IgD-negative memory B cell (primary cell): ENCODE measurements at regions not wholly inside any gene's neighbourhood (a gene's known extent, or its start where the extent isn't known, plus 50 kb on each side); places are given as distances from the start of the nearest gene placed in this dataset.
A peak's percentile ranks its signal among the peaks of the same experiment; 100 is the strongest.

Source experiments
- H3K27ac Mint-ChIP-seq, 3 donors: one replicate each; pipeline ENCODE4 v1.8.0; 2020 to 2022; ENCODE audit warnings: mild to moderate bottlenecking in 3 of 3, mixed read lengths in 3 of 3, moderate library complexity in 1 of 3
- H3K27me3 Mint-ChIP-seq: one replicate; pipeline ENCODE4 v1.8.0; 2021; ENCODE audit warnings: mixed read lengths
- H3K36me3 Mint-ChIP-seq: one replicate; pipeline ENCODE4 v1.8.0; 2020; ENCODE audit warnings: mild to moderate bottlenecking, mixed read lengths
- H3K4me1 Mint-ChIP-seq, 3 donors: one replicate each; pipeline ENCODE4 v1.8.0; 2020 to 2022; ENCODE audit warnings: mixed read lengths in 3 of 3, mild to moderate bottlenecking in 1 of 3
- H3K4me3 Mint-ChIP-seq, 4 donors: one replicate each; pipeline ENCODE4 v1.8.0; 2020 to 2022; ENCODE audit warnings: mild to moderate bottlenecking in 4 of 4, mixed read lengths in 4 of 4, moderate library complexity in 3 of 4
- H3K9me3 Mint-ChIP-seq, 3 donors: one replicate each; pipeline ENCODE4 v1.8.0; 2020 to 2021; ENCODE audit warnings: mixed read lengths in 3 of 3, mild to moderate bottlenecking in 1 of 3

DNA sequence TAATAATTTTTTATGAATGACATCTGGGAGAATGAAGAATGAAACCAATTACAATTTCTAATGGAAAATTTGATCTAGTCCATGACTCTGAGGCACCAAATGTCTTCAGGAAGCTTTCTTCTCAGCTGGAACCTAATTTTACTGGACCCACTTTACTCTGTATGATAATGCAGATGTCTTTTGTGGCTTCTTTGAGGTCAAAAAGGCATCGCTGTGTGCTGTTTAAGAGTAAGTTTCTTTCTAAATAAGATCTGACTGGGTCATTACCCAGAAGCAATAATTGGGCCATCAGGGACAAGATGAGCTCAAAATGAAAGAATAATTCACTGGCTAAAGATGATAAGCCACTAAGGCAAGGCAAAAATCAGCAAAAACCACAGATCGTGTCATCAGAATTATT lies 633.4 kb downstream of the PSAT1 start:
- H3K27ac Mint-ChIP-seq = no peak overlapping the region
- H3K4me1 Mint-ChIP-seq = peaks cover 0 to 5% (median 0%) of the 10 kb centered on the region in 3 donors
- H3K36me3 Mint-ChIP-seq = no peaks in the 10 kb centered on the region
- no peak overlapping the region for H3K4me3 Mint-ChIP-seq
- peaks cover 2% of the 10 kb centered on the region for H3K27me3 Mint-ChIP-seq
- peaks cover 0 to 2% (median 0%) of the 10 kb centered on the region in 3 donors for H3K9me3 Mint-ChIP-seq

DNA sequence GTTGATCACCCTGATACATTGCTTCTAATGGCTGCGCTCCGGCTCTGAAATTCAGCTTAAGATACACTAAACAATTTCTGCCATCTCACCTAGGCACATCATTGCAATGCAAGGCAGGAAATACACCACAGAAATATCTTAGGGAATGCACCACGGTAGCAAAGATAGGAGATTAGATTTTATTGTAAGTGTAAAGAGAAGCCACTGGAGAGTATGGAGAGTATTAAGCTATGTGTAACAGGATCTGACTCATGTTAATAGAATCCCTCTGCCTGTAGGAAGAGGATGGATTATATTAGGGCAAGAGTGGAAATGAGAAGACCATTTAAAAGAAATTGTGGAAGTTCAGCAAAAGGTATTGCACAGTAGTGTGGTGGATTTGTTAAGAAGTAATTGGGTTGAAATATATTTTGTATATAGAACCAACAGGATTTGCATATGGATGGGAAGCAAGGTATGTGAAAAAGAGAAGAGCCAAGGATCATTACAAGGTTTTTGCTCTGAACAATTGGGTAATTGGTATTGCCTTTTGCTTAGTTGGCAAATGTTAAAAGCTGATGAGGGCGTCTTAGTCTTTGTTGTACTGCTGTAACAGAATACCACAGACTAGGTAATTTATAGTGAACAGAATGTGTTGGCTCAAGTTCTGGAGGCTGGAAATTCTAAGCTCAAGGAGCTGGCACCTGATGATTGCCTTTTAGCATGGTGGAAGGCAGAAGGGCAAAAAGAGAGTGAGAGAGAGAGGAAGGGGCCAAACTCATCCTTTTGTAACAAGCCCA lies 636.1 kb downstream of the PSAT1 start:
- Mint-ChIP-seq H3K4me1 (no peaks in the 10 kb centered on the region), H3K27me3 (no peaks in the 10 kb centered on the region), H3K9me3 (no peaks in the 10 kb centered on the region), H3K36me3 (no peaks in the 10 kb centered on the region), H3K27ac (no peak overlapping the region), H3K4me3 (no peak overlapping the region)

DNA sequence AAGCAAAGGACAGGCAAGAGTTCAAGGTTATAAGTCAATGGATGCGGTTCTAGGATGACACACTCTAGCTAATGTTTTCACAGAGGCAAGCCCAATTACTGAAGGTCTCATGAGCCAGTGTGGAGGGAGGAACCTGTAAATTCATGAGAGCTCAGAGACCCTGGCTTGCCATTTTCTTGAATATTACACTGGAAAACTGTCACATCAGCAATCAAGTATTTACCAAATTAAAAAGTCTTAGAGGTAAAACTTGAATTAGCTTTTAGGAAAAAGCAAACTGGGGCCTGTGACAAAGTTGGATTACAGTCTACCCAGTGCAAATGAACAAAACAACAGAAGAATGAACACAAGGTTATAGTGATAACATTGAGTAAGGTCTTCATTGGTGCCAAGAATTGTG lies 636.9 kb upstream of the TLE4 start:
- no peak overlapping the region for H3K4me3 Mint-ChIP-seq
- no peak overlapping the region for H3K27ac Mint-ChIP-seq
- no peaks in the 10 kb centered on the region for H3K4me1 Mint-ChIP-seq
- H3K9me3 Mint-ChIP-seq = no peaks in the 10 kb centered on the region
- H3K36me3 Mint-ChIP-seq = no peaks in the 10 kb centered on the region
- H3K27me3 Mint-ChIP-seq = no peaks in the 10 kb centered on the region

DNA sequence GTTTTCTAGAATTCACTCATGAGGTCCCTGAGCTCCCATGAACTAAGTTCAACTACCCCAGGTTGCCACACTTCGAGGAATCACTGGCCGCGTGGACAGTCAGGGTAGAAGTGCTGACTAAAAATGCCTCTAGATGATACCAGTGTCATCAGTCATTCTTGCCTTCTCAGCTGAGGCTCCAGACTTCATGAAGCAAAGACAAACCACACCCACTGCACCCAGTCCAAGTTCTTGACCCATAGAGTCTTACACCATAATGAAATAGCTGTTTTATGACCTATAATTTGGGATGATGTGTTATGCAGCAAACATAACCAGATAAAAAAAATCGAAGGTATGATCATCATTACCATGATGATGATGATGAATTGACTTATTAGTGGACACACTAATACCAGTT lies 632.9 kb upstream of the TLE4 start:
- Mint-ChIP-seq H3K4me3 (no peak overlapping the region), H3K9me3 (no peaks in the 10 kb centered on the region), H3K27me3 (no peaks in the 10 kb centered on the region), H3K4me1 (peaks cover 0 to 2% (median 0%) of the 10 kb centered on the region in 3 donors), H3K36me3 (no peaks in the 10 kb centered on the region), H3K27ac (no peak overlapping the region)

DNA sequence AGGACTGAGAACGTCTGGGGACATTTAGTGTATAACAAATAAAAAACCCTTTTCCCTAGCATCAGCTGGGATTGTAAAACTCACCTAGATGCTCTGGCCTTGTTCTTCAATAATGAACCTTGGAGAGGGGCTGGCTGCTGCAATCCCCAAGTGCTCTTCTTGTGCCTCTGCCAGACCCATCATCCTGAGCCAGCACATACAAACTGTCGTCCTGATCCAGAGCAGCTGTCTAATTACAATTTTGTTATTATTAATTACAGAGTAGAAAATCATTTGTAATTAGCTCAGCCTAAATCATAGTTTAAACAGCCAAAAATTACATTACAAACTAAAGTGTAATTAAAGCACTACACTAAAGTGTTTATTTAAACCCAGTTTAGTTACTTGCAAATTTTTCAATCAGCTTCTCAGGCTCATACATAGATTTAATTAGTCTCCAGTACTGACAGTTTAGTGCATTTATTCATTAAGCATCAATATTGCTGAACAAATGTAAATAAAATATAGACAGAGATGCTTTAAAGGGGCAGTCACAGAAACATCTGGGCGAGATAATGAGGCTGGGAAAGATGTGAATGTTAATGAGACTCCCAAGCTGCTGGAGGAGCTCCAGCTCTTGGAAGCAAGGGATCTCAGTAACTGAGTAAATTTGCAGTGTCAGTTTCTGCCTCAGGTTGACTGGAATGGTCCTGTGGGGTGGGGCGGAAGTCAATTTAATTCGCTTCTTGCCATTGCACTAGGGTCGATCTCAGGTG lies 632.3 kb upstream of the TLE4 start:
- Mint-ChIP-seq H3K27ac (no peak overlapping the region), H3K27me3 (no peaks in the 10 kb centered on the region), H3K4me3 (no peak overlapping the region)

DNA sequence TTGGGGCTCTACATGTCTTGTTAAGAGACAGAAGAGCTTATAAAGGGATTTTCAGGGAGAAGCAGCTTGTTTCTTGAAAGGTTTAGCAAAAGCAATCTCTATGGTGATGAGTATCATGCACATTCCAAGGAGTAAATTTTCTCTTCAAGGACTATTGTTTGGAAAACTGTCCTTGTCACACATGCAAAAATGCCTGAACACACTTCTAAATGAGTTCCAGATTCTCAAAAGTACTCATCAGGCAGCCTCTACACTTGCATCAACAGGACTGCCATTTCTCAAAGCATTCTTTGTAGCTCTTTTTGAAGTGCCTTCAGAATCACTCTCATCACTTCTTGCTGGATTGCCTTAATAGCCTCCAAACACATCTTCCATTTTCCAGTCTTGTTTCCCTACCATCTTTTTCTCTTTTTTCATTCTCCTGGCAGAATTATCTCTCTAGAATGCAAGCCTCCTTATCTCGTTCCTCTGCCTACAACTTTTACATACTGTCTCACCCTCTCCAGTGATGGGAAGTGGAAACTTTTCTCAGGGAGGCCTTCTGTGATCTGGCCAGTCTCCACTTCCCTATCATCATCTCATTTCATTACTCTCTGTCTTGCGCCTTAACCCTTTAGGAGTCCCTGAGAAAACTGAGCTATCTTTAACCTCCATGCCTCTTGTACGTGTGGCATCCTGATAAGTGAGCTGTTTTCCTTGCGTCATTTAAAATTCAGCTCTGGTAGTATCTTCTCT lies 631.5 kb upstream of the TLE4 start:
- H3K27me3 Mint-ChIP-seq = no peaks in the 10 kb centered on the region
- no peaks in the 10 kb centered on the region for H3K36me3 Mint-ChIP-seq
- H3K9me3 Mint-ChIP-seq = no peaks in the 10 kb centered on the region
- no peak overlapping the region for H3K27ac Mint-ChIP-seq
- no peak overlapping the region for H3K4me3 Mint-ChIP-seq
- H3K4me1 Mint-ChIP-seq = peaks cover 0 to 2% (median 0%) of the 10 kb centered on the region in 3 donors

More for the DNA sequence above, 632.3 kb upstream of the TLE4 start:
- Mint-ChIP-seq H3K9me3 (no peaks in the 10 kb centered on the region), H3K36me3 (no peaks in the 10 kb centered on the region), H3K4me1 (peaks cover 0 to 2% (median 0%) of the 10 kb centered on the region in 3 donors)

DNA sequence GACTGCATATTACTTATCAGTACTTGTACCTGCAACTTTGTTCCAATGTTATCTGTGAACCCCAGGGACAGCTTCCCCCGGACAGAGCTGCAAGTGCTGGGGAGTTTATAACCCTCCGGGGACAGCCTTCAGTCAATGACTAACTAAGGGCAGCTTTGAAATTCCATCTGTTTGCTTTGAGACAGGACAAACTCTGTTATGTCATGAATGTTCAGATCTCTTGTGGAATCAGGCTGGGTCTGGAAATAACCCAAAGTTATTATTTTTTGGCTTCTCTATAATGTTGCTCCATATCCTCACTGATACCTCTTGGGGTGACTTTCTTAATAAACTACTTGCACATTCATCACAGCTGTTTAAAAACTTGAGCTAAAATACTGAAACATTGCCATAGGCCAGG lies 617.5 kb upstream of the TLE4 start:
- H3K27me3 Mint-ChIP-seq = no peaks in the 10 kb centered on the region
- no peak overlapping the region for H3K4me3 Mint-ChIP-seq
- peaks cover 0 to 4% (median 0%) of the 10 kb centered on the region in 3 donors for H3K4me1 Mint-ChIP-seq
- H3K36me3 Mint-ChIP-seq = peaks cover 13% of the 10 kb centered on the region
- H3K9me3 Mint-ChIP-seq = peaks cover 5 to 18% (median 6%) of the 10 kb centered on the region in 3 donors
- no peak overlapping the region for H3K27ac Mint-ChIP-seq

DNA sequence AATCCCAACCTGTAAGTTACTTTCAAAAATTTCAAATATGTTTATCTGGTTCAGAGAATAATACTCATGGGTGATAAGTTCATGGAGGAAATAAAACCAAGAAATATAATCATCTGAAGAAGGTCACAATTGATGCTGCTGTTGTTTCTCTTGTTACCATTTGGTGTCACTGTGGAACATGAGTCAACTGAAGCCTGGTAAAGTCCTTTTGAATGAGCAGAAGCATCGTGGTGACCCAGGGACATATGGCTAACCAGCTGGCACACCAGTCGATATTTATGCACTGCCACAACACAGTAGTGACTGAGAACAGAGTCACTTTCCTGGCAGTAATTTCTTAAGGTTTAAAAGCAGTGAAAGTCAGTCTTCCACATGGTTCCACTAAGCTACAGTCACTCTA lies 612.9 kb upstream of the TLE4 start:
- no peaks in the 10 kb centered on the region for H3K36me3 Mint-ChIP-seq
- H3K4me3 Mint-ChIP-seq = peak overlapping the region in 1 of 4 donors; percentile 17
- H3K27ac Mint-ChIP-seq = no peak overlapping the region
- peaks cover 7 to 28% (median 17%) of the 10 kb centered on the region in 3 donors for H3K9me3 Mint-ChIP-seq
- H3K4me1 Mint-ChIP-seq = peaks cover 3 to 15% (median 13%) of the 10 kb centered on the region in 3 donors
- no peaks in the 10 kb centered on the region for H3K27me3 Mint-ChIP-seq

DNA sequence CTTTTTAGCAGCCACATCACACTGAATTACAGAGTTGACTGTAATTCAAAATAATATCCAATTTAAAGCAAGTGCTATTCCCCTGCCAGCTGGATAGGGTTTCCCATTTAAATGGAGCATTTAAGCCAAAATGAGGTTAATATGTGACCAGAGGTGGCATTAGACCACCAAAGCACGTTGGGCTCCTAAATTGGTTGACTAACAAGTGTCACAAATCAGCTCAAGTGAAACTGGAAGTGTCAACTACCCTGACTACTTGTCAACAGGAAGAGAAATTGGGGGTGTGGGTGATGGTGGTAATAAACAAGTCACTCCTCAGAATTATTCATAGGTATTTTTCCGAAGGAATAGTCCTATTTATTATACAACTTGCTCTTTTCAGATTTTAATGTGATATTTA lies 609.6 kb upstream of the TLE4 start:
- H3K36me3 Mint-ChIP-seq = no peaks in the 10 kb centered on the region
- H3K4me3 Mint-ChIP-seq = no peak overlapping the region
- peaks cover 3 to 15% (median 13%) of the 10 kb centered on the region in 3 donors for H3K4me1 Mint-ChIP-seq
- no peaks in the 10 kb centered on the region for H3K27me3 Mint-ChIP-seq
- H3K27ac Mint-ChIP-seq = peak overlapping the region in 1 of 3 donors; percentile 92
- H3K9me3 Mint-ChIP-seq = peaks cover 8 to 28% (median 12%) of the 10 kb centered on the region in 3 donors

DNA sequence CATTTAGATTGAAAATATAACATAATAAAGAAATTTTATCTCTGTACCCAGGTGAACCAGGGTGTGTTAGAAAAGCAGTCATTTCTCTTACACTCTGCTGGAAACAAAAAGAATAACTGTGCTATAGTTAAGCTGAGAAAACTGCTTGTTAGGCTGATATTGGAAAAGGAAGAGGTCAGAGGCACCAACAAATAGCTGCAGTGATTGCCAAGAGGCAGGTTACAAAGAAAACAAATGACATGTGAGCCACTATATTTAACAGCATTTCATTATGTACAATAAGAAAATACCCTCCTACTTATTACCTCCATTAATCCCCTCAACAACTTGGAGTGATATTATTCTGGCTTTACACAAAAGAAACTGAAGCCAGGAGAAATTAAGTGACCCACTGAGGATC lies 607.9 kb upstream of the TLE4 start:
- peaks cover 3 to 13% (median 11%) of the 10 kb centered on the region in 3 donors for H3K4me1 Mint-ChIP-seq
- H3K27ac Mint-ChIP-seq = peak overlapping the region in 1 of 3 donors; percentile 76
- H3K4me3 Mint-ChIP-seq = no peak overlapping the region
- H3K27me3 Mint-ChIP-seq = peaks cover 1% of the 10 kb centered on the region
- peaks cover 2% of the 10 kb centered on the region for H3K36me3 Mint-ChIP-seq
- peaks cover 12 to 23% (median 15%) of the 10 kb centered on the region in 3 donors for H3K9me3 Mint-ChIP-seq

DNA sequence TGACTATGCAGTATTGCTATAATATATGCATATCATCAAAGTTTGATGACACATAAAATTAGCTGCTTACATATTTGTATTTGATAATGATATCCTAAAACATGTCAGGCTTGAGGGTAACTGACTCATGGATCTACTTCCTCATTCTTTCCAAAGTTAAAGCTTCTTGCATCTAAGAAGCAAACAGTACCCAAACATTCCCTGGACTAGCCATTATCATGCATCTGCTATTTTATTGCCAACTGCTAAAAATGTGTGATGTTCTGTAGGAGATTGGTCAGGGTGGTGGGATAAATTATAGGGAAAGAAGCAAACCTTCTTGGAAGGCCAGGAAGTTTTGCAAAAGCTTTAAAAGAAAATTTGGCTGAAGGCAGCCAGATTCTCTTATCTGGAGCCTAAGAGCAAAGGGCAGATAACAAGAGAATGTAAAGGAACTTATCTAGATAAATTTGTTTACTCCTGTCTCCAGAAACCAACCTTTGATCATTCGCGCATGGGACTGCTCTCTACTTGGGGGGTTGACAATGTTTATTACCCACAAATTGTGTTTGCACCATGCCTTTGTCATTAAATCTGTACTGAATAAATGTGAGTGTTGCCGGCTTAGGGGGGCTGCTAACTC lies 604.1 kb upstream of the TLE4 start:
- Mint-ChIP-seq H3K4me1 (peaks cover 0 to 3% (median 0%) of the 10 kb centered on the region in 3 donors), H3K36me3 (peaks cover 2% of the 10 kb centered on the region), H3K4me3 (no peak overlapping the region), H3K27ac (no peak overlapping the region), H3K27me3 (peaks cover 1% of the 10 kb centered on the region), H3K9me3 (peaks cover 0 to 5% (median 2%) of the 10 kb centered on the region in 3 donors)

DNA sequence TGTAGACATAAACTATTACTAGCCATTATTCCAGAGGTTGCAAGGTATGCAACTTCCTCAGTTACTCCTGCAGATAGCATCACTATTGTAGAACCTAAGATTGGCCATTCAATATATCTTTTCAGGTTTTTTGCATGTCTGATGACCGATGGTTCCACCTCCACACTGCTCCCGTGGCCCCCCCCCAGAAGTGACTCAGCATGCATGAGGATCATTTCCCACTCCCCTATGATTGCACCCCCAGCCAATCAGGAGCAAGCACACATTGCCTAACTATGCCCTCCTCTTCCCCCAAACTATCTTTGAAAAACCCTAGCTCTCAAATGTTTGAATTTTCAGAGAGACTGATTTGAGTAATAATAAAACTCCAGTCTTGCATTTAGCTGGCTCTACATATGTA lies 601.4 kb upstream of the TLE4 start:
- Mint-ChIP-seq H3K9me3 (peaks cover 0 to 5% (median 2%) of the 10 kb centered on the region in 3 donors), H3K4me3 (no peak overlapping the region), H3K27ac (no peak overlapping the region), H3K27me3 (peaks cover 1% of the 10 kb centered on the region), H3K36me3 (peaks cover 2% of the 10 kb centered on the region), H3K4me1 (peaks cover 0 to 3% (median 0%) of the 10 kb centered on the region in 3 donors)

DNA sequence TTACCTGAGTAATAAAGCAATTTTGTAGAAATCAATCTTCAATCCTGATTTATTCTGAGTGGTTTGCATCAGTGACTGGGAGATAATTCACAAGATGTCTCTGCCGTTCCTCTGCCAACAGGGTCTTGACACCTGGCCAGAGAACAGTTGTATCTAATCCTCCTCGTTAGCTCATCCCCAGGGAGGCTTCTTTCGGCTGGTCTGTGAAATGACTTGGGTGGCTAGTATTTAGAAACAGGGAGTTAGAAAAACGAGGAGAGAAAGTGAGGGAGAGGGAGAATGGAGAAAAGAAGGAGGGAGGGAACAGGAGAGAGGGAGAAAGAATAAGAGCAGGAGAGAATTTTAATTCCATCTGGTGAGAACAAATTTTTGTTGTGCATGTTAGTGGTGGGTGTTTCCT lies 600.2 kb upstream of the TLE4 start:
- Mint-ChIP-seq H3K4me1 (peaks cover 0 to 3% (median 0%) of the 10 kb centered on the region in 3 donors), H3K27me3 (peaks cover 1% of the 10 kb centered on the region), H3K36me3 (peaks cover 2% of the 10 kb centered on the region), H3K4me3 (peak overlapping the region in 1 of 4 donors; percentile 7), H3K27ac (no peak overlapping the region), H3K9me3 (peaks cover 0 to 3% (median 2%) of the 10 kb centered on the region in 3 donors)

DNA sequence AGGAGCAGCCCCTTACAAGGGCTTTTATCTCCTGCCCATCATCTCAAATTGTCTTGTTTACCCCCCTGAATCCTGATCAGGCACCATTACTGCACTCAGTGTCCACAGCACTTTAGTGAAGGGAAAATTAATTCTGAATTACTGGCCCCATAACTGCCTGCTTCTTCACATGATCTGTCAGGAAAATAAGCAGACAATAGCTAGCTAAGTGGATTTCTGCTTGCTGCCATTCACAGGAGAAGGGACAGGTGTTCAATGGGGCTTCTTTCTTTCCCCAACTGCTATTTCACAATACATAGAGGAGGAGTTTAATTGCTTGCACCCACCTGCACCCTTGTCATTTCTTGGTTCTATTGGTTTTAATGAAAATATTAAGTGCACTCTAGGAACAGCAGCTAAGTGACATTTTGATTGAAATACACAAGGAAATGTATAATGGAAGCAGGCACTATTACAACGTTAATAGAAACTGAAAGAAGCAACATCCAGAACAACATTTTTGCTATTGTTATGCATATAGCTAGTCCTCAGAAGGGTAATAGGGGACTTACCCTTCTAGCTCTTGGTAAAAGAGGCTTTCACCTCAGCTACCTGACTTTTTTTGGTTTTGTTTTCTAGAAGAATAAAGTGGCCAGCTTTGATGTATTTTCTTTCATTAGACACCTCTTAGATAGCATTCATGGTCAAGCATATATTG lies 599.3 kb upstream of the TLE4 start:
- Mint-ChIP-seq H3K4me1 (peaks cover 0 to 3% (median 0%) of the 10 kb centered on the region in 3 donors), H3K27ac (no peak overlapping the region), H3K4me3 (no peak overlapping the region), H3K27me3 (peaks cover 1% of the 10 kb centered on the region), H3K9me3 (peaks cover 0 to 3% (median 2%) of the 10 kb centered on the region in 3 donors), H3K36me3 (peaks cover 4% of the 10 kb centered on the region)
